ENCODE measurements at regions not wholly inside any gene's neighbourhood (a gene's known extent, or its start where the extent isn't known, plus 50 kb on each side); places are given as distances from the start of the nearest gene placed in this dataset.
A peak's percentile ranks its signal among the peaks of the same experiment; 100 is the strongest.

DNA sequence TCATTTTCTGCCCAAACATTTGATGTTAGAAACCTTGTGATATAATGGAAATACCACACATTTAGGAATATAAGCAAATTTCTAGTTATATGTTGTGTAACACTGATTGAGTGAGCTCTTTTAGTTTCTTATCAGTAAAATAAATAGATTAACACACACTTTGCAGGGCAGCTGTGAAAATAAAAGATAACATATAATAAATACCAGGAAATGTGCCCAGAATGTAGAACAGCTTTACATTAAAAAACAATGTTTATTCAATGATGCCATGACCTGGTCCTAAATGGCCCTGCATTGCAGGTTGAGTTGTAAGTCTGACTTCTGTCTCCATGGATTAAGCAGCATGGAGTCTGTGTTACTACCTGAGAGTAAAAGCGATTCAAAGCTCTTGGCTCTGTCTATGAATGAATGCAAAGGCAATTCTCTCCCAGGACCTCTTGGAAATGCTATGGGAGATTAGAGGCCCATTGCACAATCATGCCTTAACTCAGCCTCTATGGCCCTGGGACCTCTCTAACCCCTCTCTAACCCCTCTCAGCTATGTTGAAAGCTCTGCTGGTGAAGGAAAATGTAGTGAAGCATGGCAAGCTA, 296.0 kb upstream of the ACTBL2 start:
- no peak for ATAC-seq
- Mint-ChIP-seq H3K27ac (no peak overlapping the region), H3K9me3 (no peaks in the 10 kb centered on the region), H3K36me3 (no peaks in the 10 kb centered on the region)
- no peak for DNase-seq (ENCODE audit: low spot score in 2 of 2)

DNA sequence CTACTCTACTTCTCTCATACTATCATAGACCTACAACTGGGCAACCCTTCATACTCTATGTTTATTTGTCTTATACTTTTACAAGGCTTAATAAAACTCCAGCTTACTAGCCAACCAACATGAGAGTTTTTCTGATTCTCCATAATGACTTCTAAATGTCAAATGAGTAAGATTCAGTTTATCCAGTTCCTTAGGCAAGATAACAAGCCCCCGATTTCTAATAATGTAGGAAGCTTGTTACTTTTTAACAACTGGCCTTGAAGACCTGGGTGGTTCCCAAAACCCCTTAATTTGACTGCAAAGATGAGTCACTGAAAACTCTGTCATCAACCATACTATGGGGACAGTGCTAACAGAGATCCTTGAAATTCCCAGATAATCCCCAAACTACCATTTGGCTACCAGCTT, 294.6 kb upstream of the ACTBL2 start:
- no peak for ATAC-seq
- DNase-seq (ENCODE audit: low spot score in 2 of 2): no peak
- Mint-ChIP-seq H3K9me3 (no peaks in the 10 kb centered on the region), H3K36me3 (no peaks in the 10 kb centered on the region), H3K27ac (no peak overlapping the region)

DNA sequence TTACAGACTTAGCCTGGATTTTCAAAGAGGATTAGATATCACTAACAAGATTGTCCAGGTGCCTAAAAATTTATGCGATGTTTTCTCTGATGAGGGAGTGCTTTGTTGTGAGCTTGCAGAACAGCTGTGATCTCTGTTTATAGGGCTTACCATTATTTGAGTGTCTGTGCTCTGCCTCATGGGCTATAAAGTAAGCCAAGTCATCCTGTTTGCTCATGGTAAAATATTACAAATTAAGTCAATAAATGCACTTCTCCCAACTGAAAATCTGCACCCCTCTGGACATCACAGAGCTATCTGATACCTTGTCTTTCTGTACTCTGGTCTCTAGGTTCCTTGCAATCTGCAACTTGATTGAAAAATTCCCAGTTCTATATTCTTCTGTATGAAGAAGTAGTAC, 293.4 kb upstream of the ACTBL2 start:
- H3K27ac Mint-ChIP-seq: no peak overlapping the region
- H3K9me3 Mint-ChIP-seq: no peaks in the 10 kb centered on the region
- H3K36me3 Mint-ChIP-seq: no peaks in the 10 kb centered on the region
- ATAC-seq: no peak
- DNase-seq (ENCODE audit: low spot score in 2 of 2): no peak

DNA sequence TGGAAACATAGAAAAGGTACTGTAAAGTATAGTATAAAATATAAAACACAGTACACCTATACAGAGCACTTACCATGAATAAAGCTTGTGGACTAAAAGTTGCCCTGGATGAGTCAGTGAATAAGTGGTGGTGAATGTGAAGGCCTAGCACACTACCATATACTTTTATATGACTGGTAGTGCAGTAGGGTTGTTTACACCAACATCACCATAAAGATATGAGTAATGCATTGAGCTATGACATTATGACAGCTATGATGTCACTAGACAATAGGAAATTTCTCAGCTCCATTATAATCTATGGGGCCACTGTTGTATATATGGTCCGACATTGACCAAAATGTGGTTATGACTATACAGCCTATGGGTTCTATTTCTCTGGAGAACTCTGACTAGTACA, 291.8 kb upstream of the ACTBL2 start:
- no peaks in the 10 kb centered on the region for H3K9me3 Mint-ChIP-seq
- no peak overlapping the region for H3K27ac Mint-ChIP-seq
- ATAC-seq (peak; percentile 34 to 84), DNase-seq (ENCODE audit: low spot score in 2 of 2) (no peak)
- no peaks in the 10 kb centered on the region for H3K36me3 Mint-ChIP-seq

DNA sequence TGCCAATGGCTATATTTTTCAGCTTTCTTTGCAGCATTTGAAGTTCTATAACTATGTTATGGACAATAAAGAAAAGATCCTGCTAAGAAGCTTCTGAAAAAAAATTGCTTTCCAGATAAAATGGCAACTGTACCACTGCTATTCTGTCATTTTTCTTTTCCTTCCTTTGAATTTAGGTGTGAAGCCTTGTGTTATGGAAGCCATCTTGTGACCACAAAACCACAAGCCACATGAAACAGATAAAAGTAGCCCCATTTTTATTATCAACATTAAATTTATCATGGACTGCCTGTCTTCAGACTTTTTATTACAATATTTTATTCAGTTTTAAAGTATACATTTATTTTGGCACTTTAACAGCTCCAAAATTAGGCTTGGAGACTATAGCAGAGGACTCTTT, 289.9 kb upstream of the ACTBL2 start:
- no peaks in the 10 kb centered on the region for H3K36me3 Mint-ChIP-seq
- no peaks in the 10 kb centered on the region for H3K9me3 Mint-ChIP-seq
- no peak overlapping the region for H3K27ac Mint-ChIP-seq
- DNase-seq (ENCODE audit: low spot score in 2 of 2) (no peak), ATAC-seq (no peak)

DNA sequence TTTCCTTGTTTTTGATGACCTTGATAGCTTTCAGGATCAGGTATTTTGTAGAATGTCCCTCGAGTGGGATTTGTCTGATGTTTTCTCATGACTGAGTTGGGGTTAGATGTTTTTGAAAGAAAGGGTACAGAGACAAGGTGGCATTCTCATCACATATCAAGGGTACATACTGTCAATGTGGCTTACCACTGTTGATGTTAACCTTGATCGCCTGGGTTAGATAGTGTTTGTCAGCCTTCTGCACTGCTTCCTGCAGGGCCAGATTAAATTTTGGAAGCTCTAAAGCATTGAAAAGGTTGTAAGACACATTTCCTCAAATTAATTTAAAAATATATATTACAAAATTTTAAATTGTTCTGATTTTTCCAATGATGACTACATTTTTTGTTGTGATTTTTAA, 287.4 kb upstream of the ACTBL2 start:
- Mint-ChIP-seq H3K9me3 (no peaks in the 10 kb centered on the region), H3K36me3 (no peaks in the 10 kb centered on the region), H3K27ac (no peak overlapping the region)
- ATAC-seq (no peak), DNase-seq (ENCODE audit: low spot score in 2 of 2) (no peak)

DNA sequence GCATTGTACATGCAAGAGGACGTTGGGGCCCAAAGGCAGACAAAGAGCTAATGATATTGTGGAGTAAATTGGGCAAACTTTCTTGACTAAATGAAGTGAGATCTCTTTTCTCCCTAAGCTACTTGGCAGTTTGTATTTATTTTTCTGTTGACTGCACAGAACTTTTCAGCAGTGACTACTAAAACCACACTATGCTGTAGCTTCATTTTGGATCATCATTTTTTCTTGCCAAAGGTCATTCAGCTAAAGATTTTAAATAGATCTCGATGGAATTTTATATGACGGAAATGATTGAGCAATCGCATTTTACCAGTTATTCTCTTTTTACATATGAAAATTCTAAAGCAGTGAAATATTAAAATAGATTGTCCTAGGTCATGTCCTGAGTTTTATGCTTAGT, 286.1 kb upstream of the ACTBL2 start:
- H3K27ac Mint-ChIP-seq: no peak overlapping the region
- ATAC-seq: no peak
- no peaks in the 10 kb centered on the region for H3K36me3 Mint-ChIP-seq
- no peaks in the 10 kb centered on the region for H3K9me3 Mint-ChIP-seq
- no peak for DNase-seq (ENCODE audit: low spot score in 2 of 2)

DNA sequence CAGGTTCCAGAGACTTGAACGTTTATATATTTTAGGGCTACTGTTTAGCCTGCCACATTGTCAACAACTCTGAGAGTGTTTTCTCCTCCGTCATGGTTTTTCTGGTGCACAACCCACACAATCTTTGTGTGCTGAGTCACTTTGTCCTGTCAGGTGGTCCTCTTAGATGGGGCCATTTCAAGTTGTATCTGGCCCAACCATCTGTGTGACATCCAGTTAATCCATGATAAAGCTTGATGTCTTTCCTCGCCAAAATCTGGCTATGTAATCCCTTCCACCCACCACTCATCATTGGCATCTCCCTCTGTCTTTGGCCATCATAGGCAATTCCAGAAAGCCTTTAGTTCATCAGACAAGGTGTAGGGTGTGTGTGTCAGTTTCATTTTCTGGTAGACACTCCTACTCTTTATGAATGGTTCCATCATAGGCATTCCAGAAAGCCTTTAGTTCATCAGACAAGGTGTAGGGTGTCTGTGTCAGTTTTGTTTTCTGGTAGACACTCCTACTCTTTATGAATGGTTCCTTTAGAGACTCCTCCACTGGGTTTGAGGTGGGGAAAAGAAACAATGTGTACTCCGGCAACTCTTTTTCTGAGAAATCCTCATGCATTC, 282.0 kb upstream of the ACTBL2 start:
- Mint-ChIP-seq H3K27ac (no peak overlapping the region), H3K9me3 (no peaks in the 10 kb centered on the region), H3K36me3 (no peaks in the 10 kb centered on the region)
- ATAC-seq (peak in 1 of 2 donors; percentile 66), DNase-seq (ENCODE audit: low spot score in 2 of 2) (no peak)

DNA sequence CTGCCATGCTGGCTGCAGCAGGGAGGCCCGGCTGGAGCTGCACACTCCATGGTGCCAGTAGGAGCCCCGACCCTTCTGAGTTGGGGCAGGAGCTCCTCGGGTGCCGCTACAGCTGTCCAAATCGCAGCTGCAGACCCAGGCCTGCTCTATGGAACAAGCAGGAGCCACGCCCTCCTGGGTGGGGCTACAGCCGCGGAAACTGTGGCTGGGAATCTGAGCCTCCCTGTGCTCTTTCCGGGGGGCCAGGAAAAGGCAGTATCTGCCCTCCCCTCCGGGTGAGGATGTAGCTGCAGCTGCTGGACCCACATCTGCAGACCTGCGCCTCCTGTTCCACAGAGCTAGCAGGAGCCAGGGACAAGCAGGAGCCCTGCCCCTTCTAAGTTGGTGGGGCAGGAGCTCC, 278.9 kb upstream of the ACTBL2 start:
- DNase-seq (ENCODE audit: low spot score in 2 of 2): no peak
- no peaks in the 10 kb centered on the region for H3K36me3 Mint-ChIP-seq
- no peaks in the 10 kb centered on the region for H3K9me3 Mint-ChIP-seq
- ATAC-seq: no peak
- H3K27ac Mint-ChIP-seq: no peak overlapping the region

DNA sequence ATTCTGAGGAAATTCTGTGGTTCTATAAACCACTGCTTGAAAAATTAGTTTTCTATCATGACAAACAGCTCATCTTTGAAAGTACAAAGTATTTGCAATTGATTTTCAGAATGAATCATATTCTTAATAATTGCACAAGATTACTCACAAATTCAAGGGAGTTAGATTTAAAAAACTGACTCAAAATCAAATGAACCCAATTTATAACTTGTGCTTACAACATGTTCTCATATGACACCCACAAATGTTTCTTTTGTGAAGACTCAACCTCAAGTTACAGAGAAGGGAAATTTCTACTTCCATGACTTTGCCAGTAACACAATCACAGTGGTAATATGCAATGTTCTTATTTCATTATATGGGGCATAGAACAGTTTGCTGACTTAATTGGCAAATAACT, 272.0 kb upstream of the ACTBL2 start:
- Mint-ChIP-seq H3K36me3 (no peaks in the 10 kb centered on the region), H3K9me3 (no peaks in the 10 kb centered on the region), H3K27ac (no peak overlapping the region)
- peak in 1 of 2 donors; percentile 32 for ATAC-seq
- no peak for DNase-seq (ENCODE audit: low spot score in 2 of 2)

DNA sequence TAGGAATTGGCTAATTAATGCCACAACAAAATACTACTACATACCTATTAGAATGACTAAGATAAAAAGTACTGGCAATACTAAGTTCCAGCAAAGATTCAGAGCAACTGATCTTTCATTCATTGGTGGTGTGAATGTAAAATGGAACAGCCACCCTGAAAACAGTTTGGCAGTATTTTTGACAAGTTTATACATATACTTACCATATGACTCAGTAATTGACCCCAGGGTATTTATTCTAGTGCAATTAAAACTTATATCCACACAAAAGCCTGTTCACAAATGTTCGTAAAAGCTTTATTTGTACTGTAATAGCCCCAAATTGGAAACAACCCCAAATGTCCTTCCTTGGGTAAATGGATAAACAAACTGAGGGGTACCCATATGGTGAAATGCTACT, 270.8 kb upstream of the ACTBL2 start:
- no peak for DNase-seq (ENCODE audit: low spot score in 2 of 2)
- no peak overlapping the region for H3K27ac Mint-ChIP-seq

DNA sequence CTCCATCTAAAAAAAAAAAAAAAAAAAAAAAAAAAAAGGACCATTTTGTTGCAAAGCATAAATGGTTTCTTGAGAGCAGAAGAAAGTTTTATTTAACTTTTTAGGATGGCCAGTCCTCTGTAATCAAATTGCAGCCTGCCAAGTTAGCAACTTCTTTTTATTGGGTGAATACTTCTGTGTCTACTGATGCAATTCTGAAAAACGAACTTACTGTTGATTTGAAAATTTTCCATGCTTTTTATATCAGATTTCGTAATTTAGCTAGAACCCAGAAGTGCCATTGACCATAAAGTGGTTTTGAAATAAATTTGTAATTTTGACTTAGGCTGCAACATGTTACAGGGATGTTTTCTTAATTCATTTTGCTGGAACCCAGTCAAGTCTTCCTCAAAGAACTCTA, 269.1 kb upstream of the ACTBL2 start:
- Mint-ChIP-seq H3K27ac (no peak overlapping the region), H3K9me3 (no peaks in the 10 kb centered on the region), H3K36me3 (no peaks in the 10 kb centered on the region)
- DNase-seq (ENCODE audit: low spot score in 2 of 2): no peak
- no peak for ATAC-seq

More for the DNA sequence above, 270.8 kb upstream of the ACTBL2 start:
- Mint-ChIP-seq H3K9me3 (no peaks in the 10 kb centered on the region), H3K36me3 (no peaks in the 10 kb centered on the region)
- no peak for ATAC-seq

DNA sequence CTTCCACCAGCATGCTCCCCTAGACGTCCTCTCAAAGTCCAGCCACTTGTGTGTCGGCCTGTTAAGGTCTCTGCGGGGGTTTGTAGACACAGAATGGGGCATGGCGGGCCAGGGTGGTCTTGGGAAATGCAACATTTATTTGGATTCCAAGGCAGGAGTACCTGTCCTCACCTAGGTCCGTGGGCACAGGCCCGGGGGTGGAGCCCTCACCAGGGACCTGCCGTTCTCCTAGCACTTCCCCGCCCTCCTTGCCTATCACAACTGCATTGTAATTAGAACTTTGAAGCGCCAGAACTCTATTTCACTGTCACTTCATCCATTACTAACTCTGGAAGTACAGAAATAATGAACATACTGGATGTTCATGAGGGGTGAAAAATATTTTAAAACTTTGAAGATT, 268.3 kb upstream of the ACTBL2 start:
- no peak for ATAC-seq
- no peaks in the 10 kb centered on the region for H3K9me3 Mint-ChIP-seq

DNA sequence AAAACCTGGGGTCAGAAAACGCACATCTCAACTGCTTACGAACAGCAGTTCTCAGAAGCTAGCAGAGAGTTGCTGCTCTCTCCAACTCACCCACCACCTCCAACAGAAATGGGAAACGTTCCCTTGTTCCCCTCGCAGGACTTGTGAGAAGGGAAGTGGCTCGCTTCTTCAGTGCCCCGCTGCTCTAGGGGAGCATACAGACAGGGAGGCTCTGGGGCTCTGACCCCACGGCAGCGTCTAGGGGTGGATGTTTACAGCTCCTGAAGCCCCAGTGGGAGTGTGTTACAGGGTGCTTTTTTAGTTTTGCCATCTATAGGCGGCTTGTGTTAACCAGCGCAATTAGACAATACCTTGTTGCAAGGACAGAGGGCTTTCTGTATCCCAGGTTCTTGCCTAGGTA, 267.7 kb upstream of the ACTBL2 start:
- Mint-ChIP-seq H3K27ac (no peak overlapping the region), H3K36me3 (no peaks in the 10 kb centered on the region), H3K9me3 (no peaks in the 10 kb centered on the region)
- DNase-seq (ENCODE audit: low spot score in 2 of 2): no peak
- no peak for ATAC-seq

More for the DNA sequence above, 268.3 kb upstream of the ACTBL2 start:
- Mint-ChIP-seq H3K36me3 (no peaks in the 10 kb centered on the region), H3K27ac (no peak overlapping the region)
- DNase-seq (ENCODE audit: low spot score in 2 of 2): no peak

DNA sequence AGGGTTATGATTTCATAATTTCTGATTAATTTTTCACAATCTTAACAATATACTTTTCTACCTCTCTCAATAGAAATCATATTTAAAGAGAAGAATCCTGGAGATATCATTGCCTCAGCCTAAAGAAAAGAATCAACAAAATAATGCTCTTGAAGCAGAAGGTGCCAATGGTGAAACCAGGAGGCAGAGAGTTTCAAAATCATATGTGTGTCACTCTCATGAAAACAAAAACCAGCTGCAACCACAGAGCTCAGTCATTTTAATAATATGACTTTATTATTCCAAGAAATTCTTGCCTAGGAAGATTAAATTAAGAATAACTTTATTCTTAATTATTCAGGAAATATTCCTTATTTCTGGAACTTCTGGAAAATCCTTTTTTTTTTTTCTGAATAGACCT, 266.8 kb upstream of the ACTBL2 start:
- Mint-ChIP-seq H3K36me3 (no peaks in the 10 kb centered on the region), H3K27ac (no peak overlapping the region), H3K9me3 (no peaks in the 10 kb centered on the region)
- DNase-seq (ENCODE audit: low spot score in 2 of 2) (no peak), ATAC-seq (peak in 1 of 2 donors; percentile 60)

DNA sequence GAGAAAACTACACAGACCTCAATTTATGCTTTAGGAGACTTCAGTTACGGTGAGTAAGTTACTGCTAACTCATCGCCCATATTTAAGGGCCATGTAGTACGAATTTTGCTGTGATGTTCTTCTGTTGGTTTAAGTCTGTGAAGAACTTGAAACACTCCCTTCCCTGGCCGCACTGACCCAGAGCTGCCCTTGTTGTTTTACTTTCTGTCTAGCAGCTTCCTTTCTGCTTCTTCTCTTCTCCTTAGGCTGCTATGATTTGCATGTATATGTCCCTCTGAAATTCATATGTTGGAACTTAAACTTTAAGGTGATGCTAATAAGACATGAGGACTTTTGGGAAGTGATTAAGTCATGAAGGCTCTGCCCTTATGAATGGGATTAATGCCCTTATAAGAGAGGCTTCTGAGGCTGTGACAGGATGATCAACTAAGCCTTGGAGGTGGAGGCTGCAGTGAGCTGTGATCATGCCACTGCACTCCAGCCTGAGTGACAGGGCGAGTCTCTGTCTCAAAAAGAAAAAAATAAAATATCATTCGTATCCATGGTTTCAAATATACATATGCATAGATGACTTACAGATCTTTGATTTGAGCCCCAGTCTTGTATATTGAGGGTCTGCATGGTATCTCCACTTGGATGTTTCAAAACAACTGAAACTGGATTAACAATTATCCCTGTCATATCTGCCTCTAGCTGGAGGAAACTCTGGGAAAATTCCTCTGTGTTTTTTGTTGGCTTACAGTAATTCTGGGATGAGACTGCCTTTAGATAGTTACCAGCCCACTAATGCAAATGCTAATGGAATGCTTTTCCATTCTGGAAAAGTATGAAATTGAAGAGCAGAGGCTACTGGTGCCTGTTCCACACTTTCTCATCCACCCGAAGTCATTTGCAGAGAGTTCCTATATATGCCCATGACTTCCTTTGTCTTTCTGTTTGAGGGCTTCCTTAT, 263.4 kb upstream of the ACTBL2 start:
- Mint-ChIP-seq H3K27ac (no peak overlapping the region), H3K36me3 (no peaks in the 10 kb centered on the region), H3K9me3 (no peaks in the 10 kb centered on the region)
- ATAC-seq: no peak
- no peak for DNase-seq (ENCODE audit: low spot score in 2 of 2)

DNA sequence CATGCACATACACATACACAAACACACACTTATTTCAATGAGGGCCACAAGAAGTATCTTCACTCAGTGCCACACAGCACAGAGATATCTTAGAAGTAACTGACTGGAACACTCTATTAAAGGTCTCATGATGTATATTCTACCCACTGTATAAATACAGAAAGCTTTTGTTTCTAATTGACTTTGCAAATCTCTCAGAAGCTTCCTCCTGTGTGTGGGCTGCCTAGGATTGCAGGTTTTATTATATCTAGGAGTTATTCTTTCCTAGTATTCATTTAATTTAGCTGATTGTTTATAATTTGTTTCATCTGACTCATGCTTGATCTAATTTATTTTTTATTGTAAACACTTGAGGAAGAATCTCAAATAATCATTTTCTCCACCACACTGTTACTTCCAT, 262.4 kb upstream of the ACTBL2 start:
- DNase-seq (ENCODE audit: low spot score in 2 of 2): no peak
- H3K27ac Mint-ChIP-seq: no peak overlapping the region
- no peaks in the 10 kb centered on the region for H3K9me3 Mint-ChIP-seq
- no peak for ATAC-seq
- H3K36me3 Mint-ChIP-seq: no peaks in the 10 kb centered on the region

DNA sequence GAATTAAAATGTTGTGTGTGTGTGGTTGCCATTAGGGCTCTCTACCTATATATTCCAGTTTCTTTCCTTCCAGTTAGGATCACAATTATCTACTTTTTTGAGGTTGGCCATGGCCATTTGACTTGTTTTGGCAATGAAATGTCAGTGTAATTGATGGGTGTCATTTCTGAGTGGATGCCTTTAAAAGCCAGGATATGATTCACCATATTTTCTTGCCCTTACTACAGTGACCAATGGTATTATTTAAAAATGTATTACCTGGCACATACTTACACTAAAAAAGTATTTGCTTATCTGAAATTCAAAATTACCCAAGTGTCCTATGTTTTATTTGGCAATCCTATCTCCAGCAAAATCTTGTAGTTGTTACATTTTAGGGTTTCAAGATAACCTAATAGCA, 258.7 kb upstream of the ACTBL2 start:
- ATAC-seq (no peak), DNase-seq (ENCODE audit: low spot score in 2 of 2) (no peak)
- no peaks in the 10 kb centered on the region for H3K36me3 Mint-ChIP-seq
- H3K27ac Mint-ChIP-seq: no peak overlapping the region
- no peaks in the 10 kb centered on the region for H3K9me3 Mint-ChIP-seq
